ENCODE measurements at regions not wholly inside any gene's neighbourhood (a gene's known extent, or its start where the extent isn't known, plus 50 kb on each side); places are given as distances from the start of the nearest gene placed in this dataset.

GRCh38 chr12:118743896-118744700 is 237.2 kb upstream of the SRRM4 start:
- no peak for TF ChIP-seq CTCF (IDR thresholded peaks at IDR 0.05; ENCODE audit: low read length, missing control alignments)
- DNase-seq (ENCODE audit: low read depth) = no peak
- H3K4me3 ChIP-seq (replicated peaks; ENCODE audit: low read depth, low read length) = no peak overlapping the region

- no peak for TF ChIP-seq CTCF (IDR thresholded peaks at IDR 0.05; ENCODE audit: low read length, missing control alignments)
- H3K4me3 ChIP-seq (replicated peaks; ENCODE audit: low read depth, low read length) = no peak overlapping the region
- DNase-seq (ENCODE audit: low read depth) = no peak
These were observed 235.2 kb upstream of the SRRM4 start for GRCh38 chr12:118746176-118746575.

DNA sequence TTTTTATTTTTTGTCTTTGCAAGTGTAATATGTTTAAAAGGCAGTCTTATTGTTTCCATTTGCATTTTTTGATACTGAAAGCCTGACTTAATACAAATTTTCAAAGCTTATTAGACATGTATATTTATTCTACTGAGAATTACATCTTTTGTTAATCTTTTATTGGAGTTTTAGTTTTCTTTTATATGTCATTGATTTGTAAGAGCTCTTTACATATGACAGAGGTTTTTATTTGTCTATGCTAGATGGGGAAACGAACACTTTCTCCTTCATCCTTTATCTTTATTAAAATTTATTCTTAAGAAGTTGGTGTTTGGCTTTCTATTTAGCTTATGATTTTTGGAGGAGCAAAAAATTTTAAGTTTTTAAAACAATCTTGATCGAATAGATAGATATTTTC is 234.4 kb upstream of the SRRM4 start:
- DNase-seq (ENCODE audit: low read depth) = no peak
- no peak for TF ChIP-seq CTCF (IDR thresholded peaks at IDR 0.05; ENCODE audit: low read length, missing control alignments)
- no peak overlapping the region for H3K4me3 ChIP-seq (replicated peaks; ENCODE audit: low read depth, low read length)

- TF ChIP-seq CTCF (IDR thresholded peaks at IDR 0.05; ENCODE audit: low read length, missing control alignments) = no peak
- H3K4me3 ChIP-seq (replicated peaks; ENCODE audit: low read depth, low read length) = no peak overlapping the region
- DNase-seq (ENCODE audit: low read depth) = no peak
These were observed 233.6 kb upstream of the SRRM4 start for GRCh38 chr12:118747771-118748170.

- no peak for TF ChIP-seq CTCF (IDR thresholded peaks at IDR 0.05; ENCODE audit: low read length, missing control alignments)
- DNase-seq (ENCODE audit: low read depth) = no peak
- no peak overlapping the region for H3K4me3 ChIP-seq (replicated peaks; ENCODE audit: low read depth, low read length)
These were observed 232.6 kb upstream of the SRRM4 start for GRCh38 chr12:118748478-118749380.

GRCh38 chr12:118749646-118750045 is 231.7 kb upstream of the SRRM4 start:
- TF ChIP-seq CTCF (IDR thresholded peaks at IDR 0.05; ENCODE audit: low read length, missing control alignments) = no peak
- no peak for DNase-seq (ENCODE audit: low read depth)

More at GRCh38 chr12:118749646-118750045, 231.7 kb upstream of the SRRM4 start:
- no peak overlapping the region for H3K4me3 ChIP-seq (replicated peaks; ENCODE audit: low read depth, low read length)

Measured in fibroblast of pulmonary artery (primary cell).